ENCODE measurements at regions not wholly inside any gene's neighbourhood (a gene's known extent, or its start where the extent isn't known, plus 50 kb on each side); places are given as distances from the start of the nearest gene placed in this dataset.

GRCh38 chr7:132029369-132030085, 473.1 kb upstream of the PODXL start:
- H3K4me3 ChIP-seq, result no peak overlapping the region
- DNase-seq, result no peak
- no peaks in the 10 kb centered on the region for H3K4me1 ChIP-seq
- H3K27ac ChIP-seq, result no peak overlapping the region
- TF ChIP-seq POLR2A (IDR thresholded peaks at IDR 0.05) (no peak), CTCF (IDR thresholded peaks at IDR 0.05) (no peak)
- 44% methylated on average over 6 of the region's 6 CpGs for WGBS (ENCODE audit: insufficient coverage, low coverage, low lambda C conversion rate, missing lambda C conversion rate)
- H3K9me3 ChIP-seq, result no peaks in the 10 kb centered on the region
- H3K36me3 ChIP-seq, result no peaks in the 10 kb centered on the region
- ATAC-seq, result no peak
- intact Hi-C loops (cut with DNase I), result no loop called here
- H3K27me3 ChIP-seq, result no peaks in the 10 kb centered on the region

- H3K27ac ChIP-seq, result no peak overlapping the region
- DNase-seq, result no peak
- intact Hi-C loops (cut with DNase I), result no loop called here
- TF ChIP-seq CTCF (IDR thresholded peaks at IDR 0.05) (no peak), POLR2A (IDR thresholded peaks at IDR 0.05) (no peak)
- 59% methylated on average over 6 of the region's 7 CpGs for WGBS (ENCODE audit: insufficient coverage, low coverage, low lambda C conversion rate, missing lambda C conversion rate)
- no peaks in the 10 kb centered on the region for H3K27me3 ChIP-seq
- H3K36me3 ChIP-seq, result no peaks in the 10 kb centered on the region
- no peak overlapping the region for H3K4me3 ChIP-seq
- no peaks in the 10 kb centered on the region for H3K4me1 ChIP-seq
- no peaks in the 10 kb centered on the region for H3K9me3 ChIP-seq
- ATAC-seq, result no peak
Measured at GRCh38 chr7:132028144-132028920, 471.9 kb upstream of the PODXL start.

GRCh38 chr7:132024290-132024689, 467.9 kb upstream of the PODXL start:
- no peak overlapping the region for H3K4me3 ChIP-seq
- intact Hi-C loops (cut with DNase I), result no loop called here
- DNase-seq (no peak), ATAC-seq (no peak)
- no peaks in the 10 kb centered on the region for H3K36me3 ChIP-seq
- no peaks in the 10 kb centered on the region for H3K9me3 ChIP-seq
- no peak for TF ChIP-seq POLR2A (IDR thresholded peaks at IDR 0.05)
- no peak for TF ChIP-seq CTCF (IDR thresholded peaks at IDR 0.05)
- H3K27ac ChIP-seq, result no peak overlapping the region
- WGBS (ENCODE audit: insufficient coverage, low coverage, low lambda C conversion rate, missing lambda C conversion rate), result 61% methylated on average over 6 of the region's 6 CpGs
- H3K27me3 ChIP-seq, result no peaks in the 10 kb centered on the region
- no peaks in the 10 kb centered on the region for H3K4me1 ChIP-seq

GRCh38 chr7:132023466-132023865, 467.0 kb upstream of the PODXL start:
- TF ChIP-seq POLR2A (IDR thresholded peaks at IDR 0.05) (no peak), CTCF (IDR thresholded peaks at IDR 0.05) (no peak)
- Histone ChIP-seq H3K36me3 (no peaks in the 10 kb centered on the region), H3K27ac (no peak overlapping the region), H3K4me3 (no peak overlapping the region), H3K4me1 (no peaks in the 10 kb centered on the region), H3K9me3 (no peaks in the 10 kb centered on the region), H3K27me3 (no peaks in the 10 kb centered on the region)
- intact Hi-C loops (cut with DNase I), result no loop called here
- no peak for ATAC-seq
- DNase-seq, result no peak

All from right lobe of liver (tissue), 6 donors.